ENCODE measurements at regions not wholly inside any gene's neighbourhood (a gene's known extent, or its start where the extent isn't known, plus 50 kb on each side); places are given as distances from the start of the nearest gene placed in this dataset.

DNA sequence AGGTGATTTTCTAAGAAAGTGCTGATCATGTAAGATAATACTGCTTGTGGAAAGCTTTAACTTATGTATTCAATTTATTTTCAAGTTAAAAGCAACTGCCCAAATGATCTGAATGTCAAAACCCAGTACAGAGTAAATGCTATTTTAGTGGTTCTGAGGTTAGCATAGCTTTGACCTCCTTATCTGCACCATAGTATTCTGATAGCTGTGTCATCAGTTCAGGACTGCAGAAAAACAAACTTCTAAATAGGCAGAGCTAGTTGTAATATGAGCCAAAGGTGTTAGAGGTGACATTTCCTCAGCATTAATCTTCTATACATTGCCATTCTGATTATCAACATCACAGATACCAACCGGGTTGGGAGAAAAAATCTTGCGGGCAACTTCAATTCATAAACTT, 758.7 kb downstream of the SLITRK5 start:
- TF ChIP-seq KDM1A (IDR thresholded peaks at IDR 0.05; ENCODE audit: low read depth) = no peak
- no peak for TF ChIP-seq EP300 (IDR thresholded peaks at IDR 0.05)
- no peak for TF ChIP-seq MAFK (IDR thresholded peaks at IDR 0.05; ENCODE audit: partially characterized antibody)
- TF ChIP-seq, protein P1, sequence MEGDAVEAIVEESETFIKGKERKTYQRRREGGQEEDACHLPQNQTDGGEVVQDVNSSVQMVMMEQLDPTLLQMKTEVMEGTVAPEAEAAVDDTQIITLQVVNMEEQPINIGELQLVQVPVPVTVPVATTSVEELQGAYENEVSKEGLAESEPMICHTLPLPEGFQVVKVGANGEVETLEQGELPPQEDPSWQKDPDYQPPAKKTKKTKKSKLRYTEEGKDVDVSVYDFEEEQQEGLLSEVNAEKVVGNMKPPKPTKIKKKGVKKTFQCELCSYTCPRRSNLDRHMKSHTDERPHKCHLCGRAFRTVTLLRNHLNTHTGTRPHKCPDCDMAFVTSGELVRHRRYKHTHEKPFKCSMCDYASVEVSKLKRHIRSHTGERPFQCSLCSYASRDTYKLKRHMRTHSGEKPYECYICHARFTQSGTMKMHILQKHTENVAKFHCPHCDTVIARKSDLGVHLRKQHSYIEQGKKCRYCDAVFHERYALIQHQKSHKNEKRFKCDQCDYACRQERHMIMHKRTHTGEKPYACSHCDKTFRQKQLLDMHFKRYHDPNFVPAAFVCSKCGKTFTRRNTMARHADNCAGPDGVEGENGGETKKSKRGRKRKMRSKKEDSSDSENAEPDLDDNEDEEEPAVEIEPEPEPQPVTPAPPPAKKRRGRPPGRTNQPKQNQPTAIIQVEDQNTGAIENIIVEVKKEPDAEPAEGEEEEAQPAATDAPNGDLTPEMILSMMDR (IDR thresholded peaks at IDR 0.05) = no peak
- no peak for TF ChIP-seq SMC3 (IDR thresholded peaks at IDR 0.05)
- no peak for TF ChIP-seq POLR2AphosphoS2 (conservative IDR thresholded peaks at IDR 0.05; ENCODE audit: low read length)
- no peak for TF ChIP-seq ZSCAN20 (CRISPR knock-in tag; IDR thresholded peaks at IDR 0.05)
